GM12864 (cell line): ENCODE measurements at regions not wholly inside any gene's neighbourhood (a gene's known extent, or its start where the extent isn't known, plus 50 kb on each side); places are given as distances from the start of the nearest gene placed in this dataset.

Source experiments
- DNase-seq: peaks from one replicate; pipeline ENCODE4 v3.0.0-alpha.2; 2011; ENCODE audit warnings: low read depth
- H3K4me3 ChIP-seq: 2 replicates; pipeline ENCODE4 v1.5.1; 2011; ENCODE audit warnings: mild to moderate bottlenecking, low read depth, low read length, control low read depth
- TF ChIP-seq, protein P1 (sequence below): IDR thresholded peaks from 2 replicates; pipeline ENCODE4 v1.5.1; 2011; ENCODE audit warnings: low read depth, mild to moderate bottlenecking, moderate library complexity, low read length, control low read depth, inconsistent platforms; ENCODE audit errors: missing control alignments

DNA sequence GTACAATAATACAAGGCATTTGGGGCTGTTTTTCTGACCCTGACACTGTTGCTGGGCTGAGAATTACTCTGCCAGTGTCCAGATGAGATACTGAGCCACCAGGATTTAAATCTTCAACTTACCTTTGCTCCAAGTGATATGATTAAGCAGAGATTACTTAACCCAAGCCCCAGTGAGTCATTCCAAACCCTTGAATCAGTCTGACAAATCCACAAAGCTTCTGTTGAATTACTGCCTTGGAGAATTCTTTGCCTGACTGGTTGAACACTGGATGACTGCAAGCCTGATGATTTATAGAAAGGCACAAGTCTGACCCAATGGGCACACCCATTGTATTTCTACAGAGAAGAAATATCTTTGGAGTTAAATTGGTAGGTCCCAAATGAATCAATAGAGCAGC lies 88.2 kb upstream of the TSC22D2 start:
- H3K4me3 ChIP-seq = no peak overlapping the region
- TF ChIP-seq, protein P1, sequence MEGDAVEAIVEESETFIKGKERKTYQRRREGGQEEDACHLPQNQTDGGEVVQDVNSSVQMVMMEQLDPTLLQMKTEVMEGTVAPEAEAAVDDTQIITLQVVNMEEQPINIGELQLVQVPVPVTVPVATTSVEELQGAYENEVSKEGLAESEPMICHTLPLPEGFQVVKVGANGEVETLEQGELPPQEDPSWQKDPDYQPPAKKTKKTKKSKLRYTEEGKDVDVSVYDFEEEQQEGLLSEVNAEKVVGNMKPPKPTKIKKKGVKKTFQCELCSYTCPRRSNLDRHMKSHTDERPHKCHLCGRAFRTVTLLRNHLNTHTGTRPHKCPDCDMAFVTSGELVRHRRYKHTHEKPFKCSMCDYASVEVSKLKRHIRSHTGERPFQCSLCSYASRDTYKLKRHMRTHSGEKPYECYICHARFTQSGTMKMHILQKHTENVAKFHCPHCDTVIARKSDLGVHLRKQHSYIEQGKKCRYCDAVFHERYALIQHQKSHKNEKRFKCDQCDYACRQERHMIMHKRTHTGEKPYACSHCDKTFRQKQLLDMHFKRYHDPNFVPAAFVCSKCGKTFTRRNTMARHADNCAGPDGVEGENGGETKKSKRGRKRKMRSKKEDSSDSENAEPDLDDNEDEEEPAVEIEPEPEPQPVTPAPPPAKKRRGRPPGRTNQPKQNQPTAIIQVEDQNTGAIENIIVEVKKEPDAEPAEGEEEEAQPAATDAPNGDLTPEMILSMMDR = no peak
- DNase-seq = no peak

DNA sequence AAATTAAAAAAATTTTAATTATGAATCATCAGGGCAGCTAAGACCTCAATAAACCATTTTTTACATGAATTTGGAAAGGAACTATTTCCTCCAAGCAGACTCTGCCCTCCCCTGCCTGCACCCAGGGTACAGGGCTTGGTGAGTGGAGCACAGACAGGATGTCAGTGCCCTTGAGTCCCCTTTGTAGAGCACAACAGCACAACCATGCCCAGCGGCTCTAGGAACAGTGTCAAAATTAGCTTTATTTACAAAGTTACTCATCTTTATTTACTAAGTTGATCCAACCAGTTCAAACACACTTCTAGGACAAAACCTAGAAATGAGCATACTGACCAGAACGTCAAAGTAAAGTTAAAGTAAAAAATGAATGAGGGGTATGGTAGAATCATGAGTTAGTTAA lies 90.6 kb upstream of the TSC22D2 start:
- TF ChIP-seq, protein P1 = no peak
- no peak for DNase-seq
- H3K4me3 ChIP-seq = no peak overlapping the region

DNA sequence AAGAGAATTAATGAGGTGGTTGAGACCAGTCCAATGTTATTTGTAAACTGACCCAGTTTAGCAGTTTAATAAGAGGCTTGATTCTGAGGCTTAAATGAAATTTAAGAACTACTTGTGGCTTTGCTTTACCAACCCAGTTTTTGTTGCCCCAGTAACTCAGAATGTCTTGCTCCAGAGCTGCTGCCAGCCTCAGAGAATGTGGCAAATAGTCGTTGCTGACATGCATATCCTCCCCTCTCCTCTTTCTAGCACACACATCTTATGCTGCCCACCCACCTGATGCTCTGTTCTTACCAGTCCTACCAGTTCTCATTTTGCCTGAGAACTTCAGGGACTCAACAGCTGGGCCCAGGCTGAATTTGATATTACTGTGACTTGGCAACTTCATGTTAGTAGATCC lies 92.4 kb upstream of the TSC22D2 start:
- H3K4me3 ChIP-seq = no peak overlapping the region
- TF ChIP-seq, protein P1 = no peak
- DNase-seq = no peak

DNA sequence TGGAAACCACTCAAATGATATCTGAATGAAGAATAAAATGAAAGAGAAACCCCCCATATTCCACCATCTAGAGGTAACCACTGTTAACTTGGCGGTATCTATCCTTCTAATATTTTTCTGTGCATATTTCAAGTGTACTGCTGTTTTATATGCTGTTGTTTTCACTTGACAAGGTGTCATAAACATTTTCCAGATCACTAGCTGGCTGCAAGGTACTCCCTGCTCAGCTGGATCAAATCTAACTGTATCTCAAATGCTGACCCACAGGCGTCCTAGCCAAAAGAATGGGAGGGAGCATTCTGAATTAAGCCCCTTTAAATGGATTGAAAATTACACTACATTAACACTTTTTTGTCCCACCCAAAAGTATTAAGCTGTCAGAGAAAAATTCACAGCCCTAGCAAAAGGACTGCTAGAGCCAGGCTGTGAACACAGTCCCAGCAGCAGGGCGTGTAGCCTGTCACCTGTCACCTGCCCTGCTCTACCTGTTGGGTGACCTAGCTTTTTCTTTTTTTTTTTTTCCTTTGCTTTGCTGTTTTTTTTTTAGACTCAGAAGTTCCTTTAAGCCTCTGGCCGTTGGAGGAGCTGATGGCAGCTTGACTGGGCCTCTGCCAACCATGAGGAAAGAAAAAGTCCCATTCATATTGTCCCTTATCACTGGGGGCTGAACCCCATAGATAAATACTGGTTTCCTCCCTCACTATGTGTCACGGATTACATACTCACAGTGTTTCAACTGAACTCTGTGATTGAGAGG lies 93.7 kb upstream of the TSC22D2 start:
- no peak for DNase-seq
- H3K4me3 ChIP-seq = no peak overlapping the region
- TF ChIP-seq, protein P1 = no peak

DNA sequence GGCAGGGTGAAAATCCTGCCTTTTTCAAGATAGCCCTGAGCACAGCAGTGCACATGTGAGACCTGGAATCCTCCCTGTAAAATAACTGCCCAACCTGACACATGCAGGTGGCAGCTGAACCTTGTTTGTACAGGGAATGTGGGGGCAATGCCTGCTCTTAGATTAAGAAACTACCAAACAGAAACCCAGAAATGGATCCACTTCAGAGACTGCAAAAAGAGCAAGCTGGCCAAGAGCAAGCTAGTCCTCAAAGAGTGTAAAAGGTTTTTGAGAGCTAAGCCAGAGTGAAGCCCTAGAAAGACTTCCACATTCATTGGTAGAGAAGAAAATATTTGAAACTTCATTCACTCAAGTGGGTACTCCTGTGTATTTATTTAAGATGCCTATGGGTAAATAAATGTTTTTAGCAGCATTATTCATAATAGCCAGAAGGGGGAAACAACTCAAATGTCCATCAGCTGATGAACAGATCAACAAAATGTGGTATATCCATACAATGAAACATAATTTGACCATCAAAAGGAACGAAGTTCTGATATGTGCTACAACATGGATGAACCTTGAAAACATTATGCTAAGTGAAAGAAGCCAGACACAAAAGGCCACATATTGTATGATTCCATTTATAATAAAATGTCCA lies 96.0 kb upstream of the TSC22D2 start:
- H3K4me3 ChIP-seq = no peak overlapping the region
- TF ChIP-seq, protein P1 = no peak
- DNase-seq = no peak

DNA sequence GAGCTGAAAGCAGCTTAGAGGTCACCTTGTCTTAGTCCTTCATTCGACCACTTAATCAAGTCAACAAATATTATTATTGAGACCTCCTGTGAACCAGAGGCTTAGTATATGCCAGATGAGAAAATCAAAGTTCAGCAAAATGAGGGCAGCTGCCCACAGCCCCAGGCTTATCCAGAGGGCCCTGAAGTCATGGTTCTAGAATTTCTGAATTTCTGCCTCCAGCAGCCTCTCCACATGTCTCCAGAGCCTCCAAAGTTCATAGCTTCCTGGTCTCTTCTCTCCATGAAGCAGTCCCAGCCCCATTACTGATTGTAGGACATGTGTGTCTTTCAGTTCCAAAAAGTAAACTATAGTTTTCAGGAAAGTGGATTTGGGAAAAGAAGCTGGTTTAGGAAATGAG lies 96.9 kb upstream of the TSC22D2 start:
- DNase-seq = no peak
- no peak overlapping the region for H3K4me3 ChIP-seq
- TF ChIP-seq, protein P1 = no peak

DNA sequence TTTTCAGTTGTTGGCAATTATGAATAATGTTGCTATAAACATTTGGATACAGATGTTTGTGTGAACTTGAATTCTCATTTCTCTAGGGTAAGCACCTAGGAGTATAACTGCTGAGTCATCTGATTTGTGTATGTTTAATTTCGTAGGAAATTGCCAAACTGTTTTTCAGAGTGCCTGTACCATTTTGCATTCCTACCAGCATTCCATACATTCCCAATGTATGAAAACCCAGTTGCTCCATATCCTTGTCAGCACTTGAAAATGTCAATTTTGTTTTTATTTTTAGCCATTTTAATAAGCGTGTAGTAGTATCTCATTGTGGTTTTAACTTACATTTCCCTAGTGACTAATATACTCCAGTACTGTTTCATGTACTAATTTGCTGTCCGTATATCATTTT lies 98.5 kb upstream of the TSC22D2 start:
- no peak for DNase-seq
- TF ChIP-seq, protein P1 = no peak
- H3K4me3 ChIP-seq = no peak overlapping the region
